ENCODE measurements at regions not wholly inside any gene's neighbourhood (a gene's known extent, or its start where the extent isn't known, plus 50 kb on each side); places are given as distances from the start of the nearest gene placed in this dataset.

- no peak for DNase-seq (ENCODE audit: low spot score)
These were observed 127.1 kb upstream of the UMPS start for GRCh38 chr3:124602980-124603627.

GRCh38 chr3:124605781-124606579, 124.3 kb upstream of the UMPS start:
- no peak for DNase-seq (ENCODE audit: low spot score)

- DNase-seq (ENCODE audit: low spot score): no peak
These were observed 123.1 kb upstream of the UMPS start for GRCh38 chr3:124607163-124607562.

DNA sequence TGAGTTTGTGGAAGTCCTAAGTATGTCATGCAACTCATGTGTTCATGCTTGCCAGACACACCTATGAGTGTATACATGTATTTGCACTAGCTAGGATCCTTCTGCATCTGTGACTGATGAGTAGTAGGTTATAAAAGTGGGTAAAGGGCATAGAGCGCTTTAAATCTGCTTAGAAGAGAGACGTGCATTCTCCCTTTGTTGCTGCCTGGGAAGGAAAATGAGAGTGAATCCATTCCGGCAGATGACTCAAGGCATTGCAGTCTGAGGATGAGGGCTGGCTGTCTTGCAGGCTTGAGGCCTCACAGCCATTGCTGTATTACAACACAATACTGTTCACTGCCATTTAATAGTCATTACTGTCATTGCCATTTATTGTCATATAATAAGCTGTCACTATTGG, 120.8 kb upstream of the UMPS start:
- no peak for DNase-seq (ENCODE audit: low spot score)

- DNase-seq (ENCODE audit: low spot score): no peak
These were observed 120.1 kb upstream of the UMPS start for GRCh38 chr3:124610130-124610529.

- no peak for DNase-seq (ENCODE audit: low spot score)
These were observed 118.7 kb upstream of the UMPS start for GRCh38 chr3:124611520-124611919.

- no peak for DNase-seq (ENCODE audit: low spot score)
These were observed 114.2 kb upstream of the UMPS start for GRCh38 chr3:124615896-124616543.

GRCh38 chr3:124617177-124617576, 113.1 kb upstream of the UMPS start:
- no peak for DNase-seq (ENCODE audit: low spot score)

GRCh38 chr3:124619887-124620599, 110.2 kb upstream of the UMPS start:
- no peak for DNase-seq (ENCODE audit: low spot score)

DNA sequence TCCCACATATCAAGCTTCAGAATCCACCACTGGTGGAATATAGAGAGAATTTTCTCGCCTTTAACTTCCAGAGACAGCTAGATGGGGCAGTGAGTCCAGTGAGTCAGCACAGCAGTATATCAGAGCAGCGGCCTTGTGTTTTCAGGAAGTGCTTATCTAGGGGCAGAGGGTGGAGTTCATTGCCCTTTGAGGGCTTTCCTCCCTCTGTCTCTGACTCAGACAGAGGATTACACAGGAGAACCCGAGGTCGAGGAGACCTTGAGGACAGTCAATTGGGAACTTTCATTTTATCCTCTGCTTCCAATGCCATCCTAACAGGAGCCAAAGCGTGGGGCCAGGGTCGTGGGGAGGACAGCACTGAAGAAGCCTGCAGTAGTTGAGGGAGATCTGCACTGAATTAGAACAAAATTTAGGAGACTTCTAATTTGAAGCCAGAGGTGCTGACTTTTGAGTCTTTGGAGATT, 109.6 kb upstream of the UMPS start:
- DNase-seq (ENCODE audit: low spot score): no peak

DNA sequence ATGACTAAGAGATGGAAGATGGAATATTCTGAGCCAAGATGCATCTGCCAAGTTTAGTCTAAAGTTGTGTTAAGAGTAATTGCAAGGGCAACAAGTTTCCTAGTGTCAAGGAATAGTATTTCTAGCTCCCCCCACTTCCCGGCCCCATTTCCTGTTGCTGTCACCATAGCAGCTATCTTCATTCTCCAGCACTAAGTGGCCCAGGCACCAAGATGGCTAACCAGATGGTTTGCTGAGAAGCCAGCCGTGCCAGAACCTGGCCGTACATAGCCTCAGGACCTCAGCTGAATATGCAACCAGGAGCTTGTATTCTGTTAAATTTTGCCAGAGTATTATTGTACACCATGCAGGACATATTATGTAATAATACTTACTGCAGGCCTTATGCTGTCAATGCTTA, 108.8 kb upstream of the UMPS start:
- DNase-seq (ENCODE audit: low spot score): no peak

- DNase-seq (ENCODE audit: low spot score): no peak
These were observed 105.2 kb upstream of the UMPS start for GRCh38 chr3:124625074-124625473.

DNA sequence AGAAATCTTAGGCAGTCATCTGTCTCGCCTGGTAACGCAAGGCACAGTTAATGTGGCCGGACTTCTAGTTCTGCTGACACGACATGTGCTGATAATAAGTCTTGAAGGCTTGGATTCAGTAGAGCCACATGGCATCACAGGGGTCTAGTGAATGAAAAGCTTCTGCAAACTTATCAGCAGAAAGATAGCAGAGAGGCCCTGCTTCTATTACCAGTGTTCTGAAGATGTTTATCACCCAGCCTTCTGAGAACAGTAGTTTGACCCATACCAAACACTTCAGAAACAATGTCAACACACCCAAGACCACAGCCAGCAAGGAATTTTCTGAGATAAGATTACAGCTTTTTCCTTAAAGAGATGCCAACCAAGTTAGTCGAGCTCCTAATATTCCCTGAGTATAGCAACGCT, 102.7 kb upstream of the UMPS start:
- DNase-seq (ENCODE audit: low spot score): no peak

GRCh38 chr3:124628863-124629262, 101.4 kb upstream of the UMPS start:
- DNase-seq (ENCODE audit: low spot score): no peak

- no peak for DNase-seq (ENCODE audit: low spot score)
These were observed 100.8 kb upstream of the UMPS start for GRCh38 chr3:124629497-124629896.

DNA sequence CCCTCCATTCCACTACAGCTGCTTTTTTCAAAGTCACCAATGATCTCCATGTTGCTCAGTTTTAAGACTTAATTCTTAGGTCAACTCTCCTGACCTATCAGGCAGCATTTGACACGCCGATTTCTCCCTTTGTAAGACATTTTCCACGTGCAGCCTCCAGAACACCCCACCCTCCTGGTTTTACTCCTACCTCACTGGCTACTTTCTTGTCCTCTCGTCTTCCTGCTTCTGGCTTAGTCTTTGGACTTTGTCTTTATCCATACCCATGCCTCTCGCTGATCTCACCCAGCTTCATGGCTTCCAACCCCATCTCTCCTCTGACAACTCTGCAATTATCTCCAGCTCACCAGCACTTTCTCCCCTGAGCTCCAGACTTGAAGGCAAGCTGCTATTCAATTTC, 99.3 kb upstream of the UMPS start:
- no peak for DNase-seq (ENCODE audit: low spot score)

DNA sequence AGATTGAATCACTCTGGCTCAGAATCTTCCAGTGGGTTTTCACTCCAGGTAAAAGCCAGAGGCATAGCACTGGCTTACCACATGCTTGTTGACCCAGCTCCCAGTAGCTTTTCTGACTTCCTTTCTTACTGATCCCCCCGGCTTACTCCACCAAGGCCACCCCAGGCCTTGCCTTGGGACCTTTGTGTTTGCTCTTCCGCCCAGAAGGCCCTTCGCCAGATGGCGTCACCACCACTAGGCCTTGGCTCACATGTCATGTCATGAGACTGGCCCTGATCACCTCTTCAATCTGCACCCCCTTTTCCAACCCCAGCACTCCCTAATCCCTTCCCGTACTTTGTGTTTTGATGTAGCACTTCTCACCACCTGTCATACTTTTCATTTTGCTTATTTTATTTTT, 98.5 kb upstream of the UMPS start:
- no peak for DNase-seq (ENCODE audit: low spot score)

DNA sequence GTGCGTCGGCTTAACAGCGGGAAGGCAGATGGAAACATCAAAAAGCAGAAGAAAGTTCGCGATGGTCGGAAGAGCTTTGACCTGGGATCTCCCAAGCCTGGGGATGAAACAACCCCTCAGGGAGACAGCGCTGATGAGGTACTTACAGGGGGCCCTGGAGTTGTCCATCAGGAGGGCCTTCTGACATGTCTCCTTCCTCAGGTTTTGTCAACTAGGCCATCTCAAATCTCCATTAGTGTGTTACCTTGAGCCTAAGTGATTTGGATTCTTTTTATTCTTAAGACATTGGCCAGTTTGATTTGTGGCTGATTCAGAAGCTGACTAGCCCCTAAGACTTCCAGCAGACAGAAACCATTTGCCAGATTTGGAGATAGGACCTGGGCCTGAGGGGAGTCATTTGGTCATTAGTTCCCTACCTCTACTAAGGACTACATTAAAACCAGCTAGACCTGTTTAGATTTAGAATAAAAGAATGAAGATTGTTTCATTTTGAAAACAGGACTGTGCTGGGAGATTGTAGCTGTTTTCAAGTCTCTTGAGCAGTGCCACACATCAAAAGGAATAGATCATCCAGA, 97.6 kb upstream of the UMPS start:
- DNase-seq (ENCODE audit: low spot score): no peak

DNA sequence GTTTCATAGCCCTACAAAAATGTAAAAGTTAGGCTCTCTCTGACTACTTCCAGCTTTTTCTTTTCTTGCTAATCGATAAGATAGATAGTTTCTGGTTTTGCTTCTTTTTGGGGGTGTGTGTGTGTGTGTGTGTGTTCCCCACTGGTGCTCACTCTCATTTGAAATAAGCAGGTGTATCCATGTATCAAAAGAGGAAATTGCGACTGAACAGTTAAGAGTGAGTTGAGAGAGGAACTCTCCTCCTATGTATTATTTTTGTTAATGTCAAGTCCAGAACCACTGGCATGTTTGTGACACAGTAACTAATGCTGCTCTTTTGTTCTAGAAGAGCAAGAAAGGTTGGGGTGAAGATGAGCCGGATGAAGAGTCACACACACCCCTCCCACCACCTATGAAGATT, 96.7 kb upstream of the UMPS start:
- no peak for DNase-seq (ENCODE audit: low spot score)

- no peak for DNase-seq (ENCODE audit: low spot score)
These were observed 95.8 kb upstream of the UMPS start for GRCh38 chr3:124634210-124635168.

GRCh38 chr3:124635169-124635539, 95.1 kb upstream of the UMPS start:
- no peak for DNase-seq (ENCODE audit: low spot score)
